ENCODE measurements at regions not wholly inside any gene's neighbourhood (a gene's known extent, or its start where the extent isn't known, plus 50 kb on each side); places are given as distances from the start of the nearest gene placed in this dataset.

GRCh38 chr1:58903514-58904298, 119.9 kb upstream of the JUN start:
- CTCF ChIA-PET (ENCODE audit: partially characterized antibody) = interaction anchor here (0.6 to 1.3 kb wide), 3 partner anchors 50 to 196 kb away, joined by 3 read pairs; no protein-coding TSS in a partner anchor
- FAIRE-seq = no peak
- TF ChIP-seq ASH2L (IDR thresholded peaks at IDR 0.05; ENCODE audit: low read length) = peak; percentile 66
- no peak for TF ChIP-seq NANOG (IDR thresholded peaks at IDR 0.05; ENCODE audit: insufficient read depth, low read depth, low read length, poor library complexity, severe bottlenecking)
- TF ChIP-seq TAF1 (IDR thresholded peaks at IDR 0.05; ENCODE audit: low read depth, low read length) = peak; percentile 68
- TF ChIP-seq BCL11A (IDR thresholded peaks at IDR 0.05; ENCODE audit: low read depth in 2 of 2, low read length in 2 of 2) = no peak
- no peak for TF ChIP-seq SUZ12 (IDR thresholded peaks at IDR 0.05; ENCODE audit: low read length)
- TF ChIP-seq HDAC2 (IDR thresholded peaks at IDR 0.05; ENCODE audit: borderline replicate concordance in 1 of 2, low read depth in 2 of 2, low read length in 2 of 2) = no peak
- peak; percentile 39; the same call in 1 of the 2 replicates for TF ChIP-seq CREB1 (IDR thresholded peaks at IDR 0.05)
- no peak for TF ChIP-seq SAP30 (IDR thresholded peaks at IDR 0.05; ENCODE audit: insufficient read depth, insufficient replicate concordance, low read length)
- TF ChIP-seq KDM1A (IDR thresholded peaks at IDR 0.05; ENCODE audit: borderline replicate concordance, low read length) = no peak
- TF ChIP-seq TCF12 (IDR thresholded peaks at IDR 0.05; ENCODE audit: low read depth, low read length) = no peak
- TF ChIP-seq TAF7 (optimal IDR thresholded peaks at IDR 0.05; ENCODE audit: borderline replicate concordance, low read depth, low read length) = peak; percentile 46

More at GRCh38 chr1:58903514-58904298, 119.9 kb upstream of the JUN start:
- H4K20me1 ChIP-seq (replicated peaks in 1 of 2; ENCODE audit: control insufficient read depth in 1 of 2, insufficient read depth in 2 of 2, low read length in 2 of 2) = no peaks in the 10 kb centered on the region
- peaks cover 2% of the 10 kb centered on the region; the same call in 1 of the 2 replicates for H3K23me2 ChIP-seq (ENCODE audit: low read depth, low read length)
- peak overlapping the region; percentile 92 for H4K8ac ChIP-seq (ENCODE audit: extremely low read depth, insufficient read depth, low read length)
- peak overlapping the region; percentile 15 for H4K91ac ChIP-seq (replicated peaks; ENCODE audit: insufficient read length, low read length)
- H2BK12ac ChIP-seq (ENCODE audit: low read depth, low read length) = peak overlapping the region; percentile 40; the same call in 1 of the 2 replicates
- no peaks in the 10 kb centered on the region for H3K36me3 ChIP-seq (ENCODE audit: control insufficient read depth in 2 of 4, insufficient read depth in 4 of 4, low read length in 3 of 4)
- peaks cover 0 to 4% (median 0%) of the 10 kb centered on the region in 4 experiments; a peak in 2 of 7 replicates for H3K27me3 ChIP-seq (replicated peaks in 1 of 4; ENCODE audit: control insufficient read depth in 3 of 4, extremely low read depth in 1 of 4, insufficient read depth in 3 of 4, low read length in 3 of 4)
- H2AK5ac ChIP-seq (ENCODE audit: low read depth, low read length) = no peak overlapping the region
- no peak overlapping the region for H3K27ac ChIP-seq (ENCODE audit: low read depth, low read length)
- no peak overlapping the region for H3K4ac ChIP-seq (replicated peaks; ENCODE audit: insufficient read length, low read depth, low read length)
- H3K9ac ChIP-seq (replicated peaks in 1 of 4; ENCODE audit: extremely low read depth in 1 of 4, low read depth in 3 of 4, low read length in 3 of 4) = peak overlapping the region; percentile 45 to 76 (median 60)
- no peaks in the 10 kb centered on the region for H3K9me3 ChIP-seq (ENCODE audit: insufficient read depth in 2 of 2, low read depth in 1 of 2, low read length in 1 of 2)
- 0 out of 2 replicates have a peak overlapping the region, but pooled peaks have one; percentile 6 for H2BK15ac ChIP-seq (ENCODE audit: low read length)
- no peak overlapping the region for H4K5ac ChIP-seq (ENCODE audit: insufficient read length, low read depth, low read length)
- no peak overlapping the region for H3K14ac ChIP-seq (ENCODE audit: insufficient read length)
- peak overlapping the region; percentile 48 to 67 (median 48) for H3K4me3 ChIP-seq (ENCODE audit: extremely low read depth in 1 of 4, insufficient read depth in 2 of 4, low read depth in 3 of 4, low read length in 4 of 4)
- peaks cover 0 to 6% (median under 1%) of the 10 kb centered on the region in 4 experiments; a peak in 2 of 7 replicates for H3K4me1 ChIP-seq (replicated peaks in 1 of 4; ENCODE audit: control insufficient read depth in 3 of 4, insufficient read depth in 4 of 4, low read length in 3 of 4)
- peak overlapping the region; percentile 90 for H2AFZ ChIP-seq (ENCODE audit: low read length)
- H3K79me1 ChIP-seq (ENCODE audit: low read depth, low read length) = no peaks in the 10 kb centered on the region
- peak in 1 of 2 experiments; percentile 83 for DNase-seq (ENCODE audit: low read depth in 1 of 2, low spot score in 2 of 2)
- no peaks in the 10 kb centered on the region for H3K79me2 ChIP-seq (ENCODE audit: control insufficient read depth in 1 of 2, insufficient read depth in 2 of 2, low read length in 2 of 2)
- H3K18ac ChIP-seq (ENCODE audit: extremely low read depth, low read length) = peak overlapping the region; percentile 49
- H2BK20ac ChIP-seq (ENCODE audit: low read length) = 0 out of 2 replicates have a peak overlapping the region, but pooled peaks have one; percentile 3
- no peak overlapping the region for H3K56ac ChIP-seq (replicated peaks; ENCODE audit: insufficient read length, low read depth, low read length)
- H3K23ac ChIP-seq (ENCODE audit: insufficient read length) = no peak overlapping the region
- peak overlapping the region; percentile 73 to 74 for H3K4me2 ChIP-seq (ENCODE audit: insufficient read depth in 1 of 2, low read depth in 2 of 2, low read length in 2 of 2)
- POLR2A ChIA-PET (ENCODE audit: partially characterized antibody) = interaction anchor here (0.6 kb wide), 1 partner anchor 103 kb away, joined by 3 read pairs; no protein-coding TSS in a partner anchor
- WGBS, 2 experiments (ENCODE audit: extremely low coverage in 1 of 2, insufficient coverage in 1 of 2, insufficient read length in 1 of 2, insufficient replicate concordance in 2 of 2, low coverage in 1 of 2, low lambda C conversion rate in 2 of 2, missing lambda C conversion rate in 1 of 2) = 3% methylated on average over 51 of the region's 70 CpGs; no CpG with 5 or more reads in 1 of the 2 experiments
- H2BK5ac ChIP-seq (ENCODE audit: low read depth, low read length) = 0 out of 2 replicates have a peak overlapping the region, but pooled peaks have one; percentile 62
- H2BK120ac ChIP-seq (replicated peaks; ENCODE audit: low read depth, low read length) = no peak overlapping the region

Data from H1 (cell line).